Ecto neural progenitor cell (in vitro differentiated cells): ENCODE measurements at regions not wholly inside any gene's neighbourhood (a gene's known extent, or its start where the extent isn't known, plus 50 kb on each side); places are given as distances from the start of the nearest gene placed in this dataset.

Experiments used
- DNase-seq: peaks from one replicate; pipeline ENCODE4 v3.0.0-alpha.2; 2018; ENCODE audit warnings: low spot score

GRCh38 chr6:141309295-141309694 lies 823.4 kb upstream of the GJE1 start:
- DNase-seq, result no peak

- DNase-seq, result no peak
These were observed 825.3 kb upstream of the GJE1 start for GRCh38 chr6:141307309-141307998.

GRCh38 chr6:141303907-141304306 lies 828.8 kb upstream of the GJE1 start:
- DNase-seq, result no peak

- DNase-seq, result no peak
These were observed 830.9 kb upstream of the GJE1 start for GRCh38 chr6:141301779-141302178.

GRCh38 chr6:141290941-141291721 lies 841.6 kb upstream of the GJE1 start:
- DNase-seq, result no peak

- no peak for DNase-seq
These were observed 843.8 kb upstream of the GJE1 start for GRCh38 chr6:141288947-141289346.

GRCh38 chr6:141282263-141282662 lies 850.5 kb upstream of the GJE1 start:
- DNase-seq, result no peak

GRCh38 chr6:141269684-141270083 lies 863.0 kb upstream of the GJE1 start:
- no peak for DNase-seq

- no peak for DNase-seq
These were observed 865.3 kb upstream of the GJE1 start for GRCh38 chr6:141267420-141267819.

- DNase-seq, result no peak
These were observed 866.7 kb upstream of the GJE1 start for GRCh38 chr6:141265756-141266623.

GRCh38 chr6:141264101-141264500 lies 868.6 kb upstream of the GJE1 start:
- no peak for DNase-seq

- DNase-seq, result no peak
These were observed 871.1 kb upstream of the GJE1 start for GRCh38 chr6:141261672-141262060.

- DNase-seq, result no peak
These were observed 871.6 kb upstream of the GJE1 start for GRCh38 chr6:141261016-141261671.

- no peak for DNase-seq
These were observed 872.1 kb upstream of the GJE1 start for GRCh38 chr6:141260627-141261015.

- DNase-seq, result no peak
These were observed 872.9 kb upstream of the GJE1 start for GRCh38 chr6:141259807-141260206.

- DNase-seq, result no peak
These were observed 873.6 kb upstream of the GJE1 start for GRCh38 chr6:141259091-141259490.

GRCh38 chr6:141258516-141258915 lies 874.2 kb upstream of the GJE1 start:
- no peak for DNase-seq

- no peak for DNase-seq
These were observed 878.4 kb upstream of the GJE1 start for GRCh38 chr6:141254336-141254735.

- no peak for DNase-seq
These were observed 879.7 kb upstream of the GJE1 start for GRCh38 chr6:141252828-141253608.

- no peak for DNase-seq
These were observed 881.4 kb upstream of the GJE1 start for GRCh38 chr6:141251286-141251685.

GRCh38 chr6:141248021-141248799 lies 884.5 kb upstream of the GJE1 start:
- no peak for DNase-seq
